Stimulated activated CD8-positive, alpha-beta memory T cell treated with anti-CD3 and anti-CD28 coated beads, Interleukin-4, amount 100 ng/mL, for 4 hours (primary cell): ENCODE measurements at regions not wholly inside any gene's neighbourhood (a gene's known extent, or its start where the extent isn't known, plus 50 kb on each side); places are given as distances from the start of the nearest gene placed in this dataset.

ENCODE experiments used
- DNase-seq, 2 donors: peaks; one replicate each; pipeline ENCODE4 v3.0.0-alpha.2; 2020; ENCODE audit warnings: low read depth in 2 of 2, low spot score in 1 of 2

DNA sequence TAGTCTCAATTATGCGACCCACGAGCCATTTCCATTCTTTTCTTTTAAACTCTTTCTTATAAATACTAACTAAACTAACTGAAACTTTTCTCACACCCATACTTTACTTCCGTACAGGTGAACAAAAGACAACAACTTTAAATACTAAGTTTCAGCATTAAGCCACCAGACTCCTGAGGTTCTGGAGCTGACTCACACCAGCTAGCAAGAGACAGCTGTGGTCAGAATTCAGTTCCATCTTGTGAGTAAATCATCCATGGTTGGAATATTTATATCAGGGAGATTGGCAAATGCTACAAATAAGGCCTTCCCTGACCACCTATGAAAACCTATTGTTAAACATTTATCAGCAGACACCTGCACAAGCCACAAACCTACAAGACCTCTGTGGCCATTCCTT lies 897.0 kb downstream of the EFNB2 start:
- DNase-seq = no peak

- no peak for DNase-seq
These were observed 901.4 kb downstream of the EFNB2 start for GRCh38 chr13:105634059-105634458.

- no peak for DNase-seq
These were observed 905.0 kb downstream of the EFNB2 start for GRCh38 chr13:105630431-105630830.

GRCh38 chr13:105627270-105627669 lies 908.2 kb downstream of the EFNB2 start:
- no peak for DNase-seq

GRCh38 chr13:105625691-105626090 lies 909.8 kb downstream of the EFNB2 start:
- DNase-seq = no peak

DNA sequence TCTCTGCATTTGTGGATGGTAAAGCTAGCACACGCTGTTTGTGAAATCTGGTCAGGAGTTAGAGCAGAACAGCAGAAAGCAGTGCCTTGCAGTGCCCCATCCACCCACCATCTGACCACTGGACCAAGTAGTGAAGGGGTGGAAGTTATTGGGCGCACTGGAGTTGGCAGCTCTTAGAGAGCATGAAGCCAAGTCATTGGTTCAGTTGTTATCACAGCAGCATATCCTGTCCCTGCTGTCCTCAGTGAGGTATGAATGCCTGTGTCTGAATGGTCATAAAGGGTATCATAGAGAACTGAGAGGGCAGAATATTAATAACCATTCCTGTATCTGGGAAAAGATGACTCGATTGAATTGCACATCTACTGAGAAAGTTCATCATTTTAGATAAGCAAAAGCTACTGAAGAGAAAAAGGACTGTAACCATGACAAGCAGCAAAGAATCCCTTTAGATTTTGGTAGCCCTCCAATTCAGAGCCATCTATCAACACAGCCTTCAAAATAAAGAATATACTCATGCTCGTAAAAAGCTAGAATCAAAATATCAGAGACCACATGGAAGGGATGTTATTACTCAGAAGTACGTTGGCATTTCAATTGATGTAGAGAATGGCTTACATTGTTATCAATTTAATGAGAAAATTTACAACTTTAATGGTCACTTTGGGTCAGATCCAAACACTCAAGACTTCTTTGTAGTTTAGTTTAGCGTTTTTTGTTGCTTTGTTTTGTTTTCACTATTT lies 919.0 kb downstream of the EFNB2 start:
- no peak for DNase-seq

- DNase-seq = no peak
These were observed 922.9 kb downstream of the EFNB2 start for GRCh38 chr13:105612541-105612940.

GRCh38 chr13:105611424-105611823 lies 924.0 kb downstream of the EFNB2 start:
- no peak for DNase-seq

DNA sequence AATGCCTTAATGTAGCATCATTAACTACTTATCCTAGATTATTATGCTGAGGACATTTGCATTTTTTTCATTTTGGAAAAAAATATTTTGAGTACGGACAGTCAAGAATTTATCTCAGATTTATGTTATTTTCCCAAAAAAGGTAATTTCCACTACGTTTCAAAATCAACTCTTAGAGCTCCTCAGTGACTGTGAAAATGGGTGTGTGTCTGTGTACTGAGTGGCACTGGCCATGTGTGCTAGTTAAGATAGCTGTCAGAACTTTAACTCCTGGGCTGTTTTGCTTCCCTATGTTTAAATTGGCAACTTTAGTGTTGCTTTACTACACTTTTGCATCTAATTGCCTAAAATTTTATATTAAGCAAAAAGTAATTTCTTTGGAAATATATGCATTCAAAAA lies 927.4 kb downstream of the EFNB2 start:
- DNase-seq = no peak

GRCh38 chr13:105607426-105607825 lies 928.0 kb downstream of the EFNB2 start:
- no peak for DNase-seq

- DNase-seq = no peak
These were observed 928.4 kb downstream of the EFNB2 start for GRCh38 chr13:105607016-105607415.

- no peak for DNase-seq
These were observed 932.3 kb downstream of the EFNB2 start for GRCh38 chr13:105602956-105603670.

DNA sequence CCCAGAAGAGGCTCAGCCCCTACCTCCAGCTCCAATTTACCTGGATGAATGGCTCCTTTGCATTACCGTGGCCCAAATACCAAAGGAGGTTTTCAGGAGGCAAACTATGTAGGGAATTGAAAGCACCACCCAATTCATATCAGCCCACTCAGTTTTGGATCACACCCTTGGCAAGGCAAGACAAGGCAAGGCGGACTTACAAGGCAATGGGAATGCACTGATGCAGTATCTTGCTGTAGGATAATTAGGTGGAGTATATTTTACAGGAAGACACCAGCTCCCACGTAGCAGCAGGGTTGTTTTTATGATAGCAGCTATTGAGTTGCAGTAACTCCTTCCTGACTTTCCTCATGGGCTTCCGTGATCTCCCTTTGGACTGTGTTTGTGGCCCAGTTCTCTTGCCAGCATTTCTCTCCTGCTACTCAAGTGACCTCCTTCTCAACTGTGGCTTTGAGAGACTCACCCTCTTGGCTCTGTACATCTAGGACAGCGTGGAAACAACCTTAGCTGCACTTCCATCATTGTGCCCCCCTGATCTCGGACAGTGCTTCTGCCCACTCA lies 935.9 kb downstream of the EFNB2 start:
- no peak for DNase-seq

- DNase-seq = no peak
These were observed 936.9 kb downstream of the EFNB2 start for GRCh38 chr13:105598529-105598928.

GRCh38 chr13:105597573-105597972 lies 937.9 kb downstream of the EFNB2 start:
- no peak for DNase-seq

GRCh38 chr13:105595471-105595870 lies 940.0 kb downstream of the EFNB2 start:
- DNase-seq = no peak

GRCh38 chr13:105591277-105591676 lies 944.2 kb downstream of the EFNB2 start:
- no peak for DNase-seq

DNA sequence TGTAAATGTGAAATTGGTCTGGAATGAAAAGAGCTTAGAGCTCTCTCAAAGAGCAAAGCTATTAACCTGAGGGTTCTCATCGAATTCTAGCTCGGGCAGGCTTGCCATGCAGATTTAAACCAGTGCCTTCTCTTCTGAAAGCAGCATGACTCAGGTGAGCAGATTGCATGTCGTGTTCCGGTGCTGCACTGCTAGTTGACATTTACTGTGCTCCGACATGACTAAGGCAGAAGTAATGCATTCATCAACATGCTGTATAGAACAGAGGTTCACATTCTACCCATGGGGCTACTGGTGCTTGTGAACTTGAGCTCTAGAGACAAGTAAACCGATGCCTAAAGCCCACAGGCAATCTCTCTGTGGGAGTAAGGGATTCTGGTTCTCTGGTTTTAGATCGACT lies 947.7 kb downstream of the EFNB2 start:
- DNase-seq = no peak

- no peak for DNase-seq
These were observed 955.4 kb downstream of the EFNB2 start for GRCh38 chr13:105579821-105580710.

GRCh38 chr13:105573136-105573535 lies 962.3 kb downstream of the EFNB2 start:
- no peak for DNase-seq

DNA sequence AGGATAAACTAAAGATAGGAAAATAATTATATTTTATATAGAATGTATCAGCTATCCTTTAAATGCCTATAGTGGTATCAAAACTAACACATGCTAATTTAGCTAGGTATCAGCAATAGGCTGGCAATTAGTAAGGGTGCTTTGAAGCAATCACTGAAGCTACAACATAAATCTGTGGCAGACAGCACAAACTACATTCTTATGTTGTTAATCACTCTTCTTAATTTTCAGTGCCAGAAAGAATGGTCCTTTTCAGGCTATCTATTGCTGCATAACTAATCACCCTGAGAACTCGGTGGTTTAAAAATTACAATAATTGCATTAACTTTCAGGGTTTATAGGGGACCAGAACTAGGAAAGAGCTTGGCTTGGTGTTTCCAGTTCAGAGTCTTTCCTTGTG lies 963.1 kb downstream of the EFNB2 start:
- DNase-seq = no peak
